OCI-M1 (cell line): ENCODE measurements at regions not wholly inside any gene's neighbourhood (a gene's known extent, or its start where the extent isn't known, plus 50 kb on each side); places are given as distances from the start of the nearest gene placed in this dataset.
"Not testable (repeated sequence)": the region's sequence is repeated elsewhere in the genome, so short reads cannot be mapped to it uniquely, and the experiment has no call there.

Experiments
- DNase-seq: peaks from one replicate; lab custom pipeline; 2025; lab: John Stamatoyannopoulos, UW

GRCh38 chr10:22079921-22080320 lies 76.4 kb upstream of the DNAJC1 start:
- DNase-seq, result not testable (repeated sequence)

- DNase-seq, result no peak
Observed at GRCh38 chr10:22071332-22071731, 67.8 kb upstream of the DNAJC1 start.

- no peak for DNase-seq
Observed at GRCh38 chr10:22067091-22067490, 63.6 kb upstream of the DNAJC1 start.

- DNase-seq, result peak; percentile 45
Observed at GRCh38 chr10:22060984-22061383, 57.5 kb upstream of the DNAJC1 start.

- no peak for DNase-seq
Observed at GRCh38 chr10:22058201-22058600, 54.7 kb upstream of the DNAJC1 start.

GRCh38 chr10:22054961-22055360 lies 51.4 kb upstream of the DNAJC1 start:
- DNase-seq, result no peak
